ENCODE measurements at regions not wholly inside any gene's neighbourhood (a gene's known extent, or its start where the extent isn't known, plus 50 kb on each side); places are given as distances from the start of the nearest gene placed in this dataset.

DNA sequence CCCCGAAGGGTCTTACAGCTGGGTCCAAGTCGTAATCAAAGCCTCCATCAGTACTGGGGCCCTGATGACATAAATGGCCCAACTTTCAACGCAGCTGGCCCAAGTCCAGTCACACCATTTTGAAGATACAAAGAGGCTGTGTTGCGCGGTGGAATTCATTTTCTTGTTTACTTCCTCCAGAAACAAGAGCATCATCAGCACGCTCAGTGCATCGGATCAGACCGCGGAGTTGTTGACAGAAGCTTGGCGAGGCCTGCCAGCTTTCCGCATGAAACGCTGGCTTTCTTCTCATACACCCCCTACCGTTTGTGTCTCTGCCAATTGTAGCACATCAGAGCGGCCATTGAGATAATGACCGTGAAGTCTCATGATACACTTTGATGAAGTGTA is 101.7 kb upstream of the SPATA31D4 start:
- no peak for TF ChIP-seq REST (IDR thresholded peaks at IDR 0.05; ENCODE audit: insufficient read depth in 1 of 2, low read depth in 2 of 2, low read length in 2 of 2)
- TF ChIP-seq POLR2AphosphoS5 (IDR thresholded peaks at IDR 0.05; ENCODE audit: low read depth, low read length): no peak
